ENCODE measurements at regions not wholly inside any gene's neighbourhood (a gene's known extent, or its start where the extent isn't known, plus 50 kb on each side); places are given as distances from the start of the nearest gene placed in this dataset.

DNA sequence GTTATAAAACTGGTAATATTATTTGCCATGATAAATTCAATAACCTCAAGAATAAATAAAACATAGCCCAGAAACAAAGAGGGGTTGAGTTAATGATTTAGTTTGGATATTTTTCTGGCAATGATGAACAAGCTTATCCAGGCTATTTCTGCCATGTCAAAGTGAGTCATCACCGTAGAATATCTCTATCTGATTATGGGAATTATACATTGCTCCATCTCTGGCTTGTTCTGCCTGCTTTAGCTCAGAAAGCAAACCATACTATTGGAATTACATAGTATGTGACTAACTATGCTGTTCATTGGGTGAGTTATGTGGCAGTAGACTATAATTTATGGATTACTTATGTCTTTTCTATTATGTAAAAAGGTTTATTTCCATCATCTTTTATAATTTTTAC lies 680.1 kb upstream of the AADAT start:
- Histone ChIP-seq H3K79me2 (replicated peaks; ENCODE audit: insufficient read depth) (no peaks in the 10 kb centered on the region), H3F3A (replicated peaks; ENCODE audit: low read depth) (no peaks in the 10 kb centered on the region), H3K27me3 (ENCODE audit: insufficient read depth) (no peaks in the 10 kb centered on the region), H3K4me3 (no peak overlapping the region), H3K27ac (ENCODE audit: low read depth) (no peak overlapping the region), H4K20me1 (replicated peaks; ENCODE audit: insufficient read depth) (no peaks in the 10 kb centered on the region), H3K4me1 (ENCODE audit: insufficient read depth) (no peaks in the 10 kb centered on the region), H3K36me3 (ENCODE audit: insufficient read depth) (no peaks in the 10 kb centered on the region), H3K4me2 (no peak overlapping the region), H2AFZ (no peak overlapping the region), H3K9me2 (ENCODE audit: insufficient read depth) (no peaks in the 10 kb centered on the region)
- no peaks in the 10 kb centered on the region for H3K27me3 Mint-ChIP-seq (ENCODE audit: insufficient read depth, low read depth, poor library complexity)
- ATAC-seq (no peak), DNase-seq (ENCODE audit: low spot score) (no peak)
- no peak overlapping the region for H3K4me3 Mint-ChIP-seq
- TF ChIP-seq, protein P1, sequence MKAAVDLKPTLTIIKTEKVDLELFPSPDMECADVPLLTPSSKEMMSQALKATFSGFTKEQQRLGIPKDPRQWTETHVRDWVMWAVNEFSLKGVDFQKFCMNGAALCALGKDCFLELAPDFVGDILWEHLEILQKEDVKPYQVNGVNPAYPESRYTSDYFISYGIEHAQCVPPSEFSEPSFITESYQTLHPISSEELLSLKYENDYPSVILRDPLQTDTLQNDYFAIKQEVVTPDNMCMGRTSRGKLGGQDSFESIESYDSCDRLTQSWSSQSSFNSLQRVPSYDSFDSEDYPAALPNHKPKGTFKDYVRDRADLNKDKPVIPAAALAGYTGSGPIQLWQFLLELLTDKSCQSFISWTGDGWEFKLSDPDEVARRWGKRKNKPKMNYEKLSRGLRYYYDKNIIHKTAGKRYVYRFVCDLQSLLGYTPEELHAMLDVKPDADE (IDR thresholded peaks at IDR 0.05), result no peak
- no peak for TF ChIP-seq CREB1 (CRISPR knock-in tag; IDR thresholded peaks at IDR 0.05; ENCODE audit: low read depth)
- TF ChIP-seq ZNF114 (CRISPR knock-in tag; IDR thresholded peaks at IDR 0.05), result no peak
- TF ChIP-seq, protein P2, sequence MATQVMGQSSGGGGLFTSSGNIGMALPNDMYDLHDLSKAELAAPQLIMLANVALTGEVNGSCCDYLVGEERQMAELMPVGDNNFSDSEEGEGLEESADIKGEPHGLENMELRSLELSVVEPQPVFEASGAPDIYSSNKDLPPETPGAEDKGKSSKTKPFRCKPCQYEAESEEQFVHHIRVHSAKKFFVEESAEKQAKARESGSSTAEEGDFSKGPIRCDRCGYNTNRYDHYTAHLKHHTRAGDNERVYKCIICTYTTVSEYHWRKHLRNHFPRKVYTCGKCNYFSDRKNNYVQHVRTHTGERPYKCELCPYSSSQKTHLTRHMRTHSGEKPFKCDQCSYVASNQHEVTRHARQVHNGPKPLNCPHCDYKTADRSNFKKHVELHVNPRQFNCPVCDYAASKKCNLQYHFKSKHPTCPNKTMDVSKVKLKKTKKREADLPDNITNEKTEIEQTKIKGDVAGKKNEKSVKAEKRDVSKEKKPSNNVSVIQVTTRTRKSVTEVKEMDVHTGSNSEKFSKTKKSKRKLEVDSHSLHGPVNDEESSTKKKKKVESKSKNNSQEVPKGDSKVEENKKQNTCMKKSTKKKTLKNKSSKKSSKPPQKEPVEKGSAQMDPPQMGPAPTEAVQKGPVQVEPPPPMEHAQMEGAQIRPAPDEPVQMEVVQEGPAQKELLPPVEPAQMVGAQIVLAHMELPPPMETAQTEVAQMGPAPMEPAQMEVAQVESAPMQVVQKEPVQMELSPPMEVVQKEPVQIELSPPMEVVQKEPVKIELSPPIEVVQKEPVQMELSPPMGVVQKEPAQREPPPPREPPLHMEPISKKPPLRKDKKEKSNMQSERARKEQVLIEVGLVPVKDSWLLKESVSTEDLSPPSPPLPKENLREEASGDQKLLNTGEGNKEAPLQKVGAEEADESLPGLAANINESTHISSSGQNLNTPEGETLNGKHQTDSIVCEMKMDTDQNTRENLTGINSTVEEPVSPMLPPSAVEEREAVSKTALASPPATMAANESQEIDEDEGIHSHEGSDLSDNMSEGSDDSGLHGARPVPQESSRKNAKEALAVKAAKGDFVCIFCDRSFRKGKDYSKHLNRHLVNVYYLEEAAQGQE (IDR thresholded peaks at IDR 0.05; ENCODE audit: unreplicated experiment), result no peak
- no peak for TF ChIP-seq EZH2phosphoT487 (IDR thresholded peaks at IDR 0.05; ENCODE audit: unreplicated experiment)
- no peak for TF ChIP-seq NANOG (IDR thresholded peaks at IDR 0.05; ENCODE audit: borderline replicate concordance)
- TF ChIP-seq, protein P3, sequence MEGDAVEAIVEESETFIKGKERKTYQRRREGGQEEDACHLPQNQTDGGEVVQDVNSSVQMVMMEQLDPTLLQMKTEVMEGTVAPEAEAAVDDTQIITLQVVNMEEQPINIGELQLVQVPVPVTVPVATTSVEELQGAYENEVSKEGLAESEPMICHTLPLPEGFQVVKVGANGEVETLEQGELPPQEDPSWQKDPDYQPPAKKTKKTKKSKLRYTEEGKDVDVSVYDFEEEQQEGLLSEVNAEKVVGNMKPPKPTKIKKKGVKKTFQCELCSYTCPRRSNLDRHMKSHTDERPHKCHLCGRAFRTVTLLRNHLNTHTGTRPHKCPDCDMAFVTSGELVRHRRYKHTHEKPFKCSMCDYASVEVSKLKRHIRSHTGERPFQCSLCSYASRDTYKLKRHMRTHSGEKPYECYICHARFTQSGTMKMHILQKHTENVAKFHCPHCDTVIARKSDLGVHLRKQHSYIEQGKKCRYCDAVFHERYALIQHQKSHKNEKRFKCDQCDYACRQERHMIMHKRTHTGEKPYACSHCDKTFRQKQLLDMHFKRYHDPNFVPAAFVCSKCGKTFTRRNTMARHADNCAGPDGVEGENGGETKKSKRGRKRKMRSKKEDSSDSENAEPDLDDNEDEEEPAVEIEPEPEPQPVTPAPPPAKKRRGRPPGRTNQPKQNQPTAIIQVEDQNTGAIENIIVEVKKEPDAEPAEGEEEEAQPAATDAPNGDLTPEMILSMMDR (conservative IDR thresholded peaks at IDR 0.05; ENCODE audit: low read depth in 2 of 2), result no peak
- TF ChIP-seq POLR2AphosphoS5 (IDR thresholded peaks at IDR 0.05; ENCODE audit: low read depth), result no peak
- peaks cover 2% of the 10 kb centered on the region; the same call in 1 of the 3 replicates for H3K4me1 Mint-ChIP-seq
- H3K27ac Mint-ChIP-seq, result no peak overlapping the region
- H3K9me3 Mint-ChIP-seq, result no peaks in the 10 kb centered on the region
- H3K36me3 Mint-ChIP-seq (ENCODE audit: low read depth), result no peaks in the 10 kb centered on the region

DNA sequence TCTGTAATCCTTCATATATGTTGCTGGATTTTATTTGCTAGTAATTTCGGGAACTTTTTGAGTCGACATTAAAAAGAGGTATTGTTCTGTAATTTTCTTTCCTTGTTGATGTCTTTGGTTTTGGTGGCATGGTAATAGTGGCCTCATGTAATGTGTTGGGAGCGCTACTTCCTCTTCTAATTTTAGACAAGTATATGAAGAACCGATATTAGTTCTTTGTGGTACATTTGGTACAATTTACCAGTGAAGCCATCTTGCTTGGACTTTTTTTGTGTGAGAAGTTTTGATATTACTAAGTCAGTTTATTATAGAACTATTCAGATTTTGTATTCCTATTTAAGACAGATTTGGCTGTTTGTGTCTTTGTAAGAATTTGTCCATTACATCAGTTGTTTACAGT lies 669.2 kb upstream of the AADAT start:
- no peaks in the 10 kb centered on the region for H4K20me1 ChIP-seq (replicated peaks; ENCODE audit: insufficient read depth)
- no peaks in the 10 kb centered on the region for H3K4me1 ChIP-seq (ENCODE audit: insufficient read depth)
- TF ChIP-seq, protein P4, sequence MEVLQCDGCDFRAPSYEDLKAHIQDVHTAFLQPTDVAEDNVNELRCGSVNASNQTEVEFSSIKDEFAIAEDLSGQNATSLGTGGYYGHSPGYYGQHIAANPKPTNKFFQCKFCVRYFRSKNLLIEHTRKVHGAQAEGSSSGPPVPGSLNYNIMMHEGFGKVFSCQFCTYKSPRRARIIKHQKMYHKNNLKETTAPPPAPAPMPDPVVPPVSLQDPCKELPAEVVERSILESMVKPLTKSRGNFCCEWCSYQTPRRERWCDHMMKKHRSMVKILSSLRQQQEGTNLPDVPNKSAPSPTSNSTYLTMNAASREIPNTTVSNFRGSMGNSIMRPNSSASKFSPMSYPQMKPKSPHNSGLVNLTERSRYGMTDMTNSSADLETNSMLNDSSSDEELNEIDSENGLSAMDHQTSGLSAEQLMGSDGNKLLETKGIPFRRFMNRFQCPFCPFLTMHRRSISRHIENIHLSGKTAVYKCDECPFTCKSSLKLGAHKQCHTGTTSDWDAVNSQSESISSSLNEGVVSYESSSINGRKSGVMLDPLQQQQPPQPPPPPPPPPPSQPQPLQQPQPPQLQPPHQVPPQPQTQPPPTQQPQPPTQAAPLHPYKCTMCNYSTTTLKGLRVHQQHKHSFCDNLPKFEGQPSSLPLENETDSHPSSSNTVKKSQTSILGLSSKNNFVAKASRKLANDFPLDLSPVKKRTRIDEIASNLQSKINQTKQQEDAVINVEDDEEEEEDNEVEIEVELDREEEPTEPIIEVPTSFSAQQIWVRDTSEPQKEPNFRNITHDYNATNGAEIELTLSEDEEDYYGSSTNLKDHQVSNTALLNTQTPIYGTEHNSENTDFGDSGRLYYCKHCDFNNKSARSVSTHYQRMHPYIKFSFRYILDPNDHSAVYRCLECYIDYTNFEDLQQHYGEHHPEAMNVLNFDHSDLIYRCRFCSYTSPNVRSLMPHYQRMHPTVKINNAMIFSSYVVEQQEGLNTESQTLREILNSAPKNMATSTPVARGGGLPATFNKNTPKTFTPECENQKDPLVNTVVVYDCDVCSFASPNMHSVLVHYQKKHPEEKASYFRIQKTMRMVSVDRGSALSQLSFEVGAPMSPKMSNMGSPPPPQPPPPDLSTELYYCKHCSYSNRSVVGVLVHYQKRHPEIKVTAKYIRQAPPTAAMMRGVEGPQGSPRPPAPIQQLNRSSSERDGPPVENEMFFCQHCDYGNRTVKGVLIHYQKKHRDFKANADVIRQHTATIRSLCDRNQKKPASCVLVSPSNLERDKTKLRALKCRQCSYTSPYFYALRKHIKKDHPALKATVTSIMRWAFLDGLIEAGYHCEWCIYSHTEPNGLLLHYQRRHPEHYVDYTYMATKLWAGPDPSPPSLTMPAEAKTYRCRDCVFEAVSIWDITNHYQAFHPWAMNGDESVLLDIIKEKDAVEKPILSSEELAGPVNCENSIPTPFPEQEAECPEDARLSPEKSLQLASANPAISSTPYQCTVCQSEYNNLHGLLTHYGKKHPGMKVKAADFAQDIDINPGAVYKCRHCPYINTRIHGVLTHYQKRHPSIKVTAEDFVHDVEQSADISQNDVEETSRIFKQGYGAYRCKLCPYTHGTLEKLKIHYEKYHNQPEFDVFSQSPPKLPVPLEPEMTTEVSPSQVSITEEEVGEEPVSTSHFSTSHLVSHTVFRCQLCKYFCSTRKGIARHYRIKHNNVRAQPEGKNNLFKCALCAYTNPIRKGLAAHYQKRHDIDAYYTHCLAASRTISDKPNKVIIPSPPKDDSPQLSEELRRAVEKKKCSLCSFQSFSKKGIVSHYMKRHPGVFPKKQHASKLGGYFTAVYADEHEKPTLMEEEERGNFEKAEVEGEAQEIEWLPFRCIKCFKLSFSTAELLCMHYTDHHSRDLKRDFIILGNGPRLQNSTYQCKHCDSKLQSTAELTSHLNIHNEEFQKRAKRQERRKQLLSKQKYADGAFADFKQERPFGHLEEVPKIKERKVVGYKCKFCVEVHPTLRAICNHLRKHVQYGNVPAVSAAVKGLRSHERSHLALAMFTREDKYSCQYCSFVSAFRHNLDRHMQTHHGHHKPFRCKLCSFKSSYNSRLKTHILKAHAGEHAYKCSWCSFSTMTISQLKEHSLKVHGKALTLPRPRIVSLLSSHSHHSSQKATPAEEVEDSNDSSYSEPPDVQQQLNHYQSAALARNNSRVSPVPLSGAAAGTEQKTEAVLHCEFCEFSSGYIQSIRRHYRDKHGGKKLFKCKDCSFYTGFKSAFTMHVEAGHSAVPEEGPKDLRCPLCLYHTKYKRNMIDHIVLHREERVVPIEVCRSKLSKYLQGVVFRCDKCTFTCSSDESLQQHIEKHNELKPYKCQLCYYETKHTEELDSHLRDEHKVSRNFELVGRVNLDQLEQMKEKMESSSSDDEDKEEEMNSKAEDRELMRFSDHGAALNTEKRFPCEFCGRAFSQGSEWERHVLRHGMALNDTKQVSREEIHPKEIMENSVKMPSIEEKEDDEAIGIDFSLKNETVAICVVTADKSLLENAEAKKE (CRISPR knock-in tag; IDR thresholded peaks at IDR 0.05), result no peak
- H3K9me2 ChIP-seq (ENCODE audit: insufficient read depth), result no peaks in the 10 kb centered on the region
- Mint-ChIP-seq H3K27ac (no peak overlapping the region), H3K27me3 (ENCODE audit: insufficient read depth, low read depth, poor library complexity) (no peaks in the 10 kb centered on the region), H3K4me1 (0 out of 3 replicates have a peak, but pooled peaks cover 2% of the 10 kb centered on the region), H3K4me3 (no peak overlapping the region), H3K9me3 (peaks cover 9% of the 10 kb centered on the region), H3K36me3 (ENCODE audit: low read depth) (peaks cover 3% of the 10 kb centered on the region)
- no peak overlapping the region for H2AFZ ChIP-seq
- ATAC-seq, result no peak
- no peaks in the 10 kb centered on the region for H3F3A ChIP-seq (replicated peaks; ENCODE audit: low read depth)
- H3K36me3 ChIP-seq (ENCODE audit: insufficient read depth), result no peaks in the 10 kb centered on the region
- DNase-seq (ENCODE audit: low spot score), result no peak
- H3K4me2 ChIP-seq, result no peak overlapping the region
- H3K79me2 ChIP-seq (replicated peaks; ENCODE audit: insufficient read depth), result no peaks in the 10 kb centered on the region
- H3K27me3 ChIP-seq (ENCODE audit: insufficient read depth), result no peaks in the 10 kb centered on the region
- no peak overlapping the region for H3K4me3 ChIP-seq
- no peak overlapping the region for H3K27ac ChIP-seq (ENCODE audit: low read depth)

Data from GM23338 (cell line).